Vagina (tissue), 2 donors: ENCODE measurements at regions not wholly inside any gene's neighbourhood (a gene's known extent, or its start where the extent isn't known, plus 50 kb on each side); places are given as distances from the start of the nearest gene placed in this dataset.

ENCODE experiments used
- POLR2AphosphoS5 ChIP-seq, 2 donors: sonication (generic); formaldehyde crosslinking; IDR thresholded peaks; one replicate each; pipeline ENCODE4 v1.9.0; 2017; ENCODE audit warnings: antibody characterized with exemption in 2 of 2, mild to moderate bottlenecking in 2 of 2, low read depth in 1 of 2; ENCODE audit not compliant: insufficient read depth in 1 of 2
- TF ChIP-seq, protein P1 (sequence below), 3 experiments: fragments of 450-650 bp in 2 of 3; fragments of 200-600 bp in 1 of 3; sonication (generic) in 1 of 3; IDR thresholded peaks; one replicate each; pipeline ENCODE4 v1.5.1; 2017 to 2019; ENCODE audit warnings: antibody characterized with exemption in 3 of 3, mild to moderate bottlenecking in 2 of 3, moderate library complexity in 2 of 3

DNA sequence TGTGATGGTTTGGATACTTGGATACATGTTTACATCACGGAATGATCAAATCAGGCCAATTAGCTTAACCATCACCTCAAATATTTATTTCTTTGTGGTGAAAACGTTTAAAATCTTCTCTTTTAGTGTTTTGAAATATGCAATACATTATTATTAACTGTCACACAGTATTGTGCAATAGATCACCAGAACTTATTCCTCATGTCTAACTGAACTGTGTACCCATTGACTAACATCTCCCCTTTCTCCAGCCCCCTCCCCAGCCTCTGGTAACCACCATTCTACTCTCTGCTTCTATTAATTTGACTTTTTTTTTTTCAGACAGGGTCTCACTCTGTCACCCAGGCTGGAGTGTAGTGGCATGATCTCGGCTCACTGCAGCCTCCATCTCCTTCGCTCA lies 471.9 kb downstream of the BCOR start:
- TF ChIP-seq, protein P1, sequence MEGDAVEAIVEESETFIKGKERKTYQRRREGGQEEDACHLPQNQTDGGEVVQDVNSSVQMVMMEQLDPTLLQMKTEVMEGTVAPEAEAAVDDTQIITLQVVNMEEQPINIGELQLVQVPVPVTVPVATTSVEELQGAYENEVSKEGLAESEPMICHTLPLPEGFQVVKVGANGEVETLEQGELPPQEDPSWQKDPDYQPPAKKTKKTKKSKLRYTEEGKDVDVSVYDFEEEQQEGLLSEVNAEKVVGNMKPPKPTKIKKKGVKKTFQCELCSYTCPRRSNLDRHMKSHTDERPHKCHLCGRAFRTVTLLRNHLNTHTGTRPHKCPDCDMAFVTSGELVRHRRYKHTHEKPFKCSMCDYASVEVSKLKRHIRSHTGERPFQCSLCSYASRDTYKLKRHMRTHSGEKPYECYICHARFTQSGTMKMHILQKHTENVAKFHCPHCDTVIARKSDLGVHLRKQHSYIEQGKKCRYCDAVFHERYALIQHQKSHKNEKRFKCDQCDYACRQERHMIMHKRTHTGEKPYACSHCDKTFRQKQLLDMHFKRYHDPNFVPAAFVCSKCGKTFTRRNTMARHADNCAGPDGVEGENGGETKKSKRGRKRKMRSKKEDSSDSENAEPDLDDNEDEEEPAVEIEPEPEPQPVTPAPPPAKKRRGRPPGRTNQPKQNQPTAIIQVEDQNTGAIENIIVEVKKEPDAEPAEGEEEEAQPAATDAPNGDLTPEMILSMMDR (IDR thresholded peaks at IDR 0.05), result no peak
- TF ChIP-seq POLR2AphosphoS5 (IDR thresholded peaks at IDR 0.05; ENCODE audit: insufficient read depth in 1 of 2, low read depth in 1 of 2), result no peak
